SIG-M5 treated with dmso at 0.1 percent for 504 hours (cell line): ENCODE measurements at regions not wholly inside any gene's neighbourhood (a gene's known extent, or its start where the extent isn't known, plus 50 kb on each side); places are given as distances from the start of the nearest gene placed in this dataset.
"Not testable (repeated sequence)": the region's sequence is repeated elsewhere in the genome, so short reads cannot be mapped to it uniquely, and the experiment has no call there.

Source experiments
- DNase-seq: peaks from one replicate; lab custom pipeline; 2025; ENCODE audit not compliant: unreplicated experiment; lab: John Stamatoyannopoulos, UW

- DNase-seq = no peak
Measured at GRCh38 chr6:112971651-112972050, 624.5 kb downstream of the RFPL4B start.

GRCh38 chr6:112974931-112975330, 627.8 kb downstream of the RFPL4B start:
- not testable (repeated sequence) for DNase-seq

- DNase-seq = not testable (repeated sequence)
Measured at GRCh38 chr6:112976579-112976978, 629.4 kb downstream of the RFPL4B start.

- DNase-seq = no peak
Measured at GRCh38 chr6:112979830-112980229, 632.7 kb downstream of the RFPL4B start.

- DNase-seq = no peak
Measured at GRCh38 chr6:112980676-112981075, 633.5 kb downstream of the RFPL4B start.

- DNase-seq = no peak
Measured at GRCh38 chr6:112983713-112984261, 636.7 kb downstream of the RFPL4B start.

GRCh38 chr6:112984899-112985298, 637.8 kb downstream of the RFPL4B start:
- no peak for DNase-seq

- no peak for DNase-seq
Measured at GRCh38 chr6:112986321-112986720, 639.2 kb downstream of the RFPL4B start.

- no peak for DNase-seq
Measured at GRCh38 chr6:112988748-112989147, 641.6 kb downstream of the RFPL4B start.

GRCh38 chr6:112990971-112991370, 643.8 kb downstream of the RFPL4B start:
- no peak for DNase-seq

- DNase-seq = no peak
Measured at GRCh38 chr6:112991912-112992311, 644.8 kb downstream of the RFPL4B start.

- DNase-seq = no peak
Measured at GRCh38 chr6:112997421-112998085, 650.4 kb downstream of the RFPL4B start.

- DNase-seq = no peak
Measured at GRCh38 chr6:113004054-113004453, 656.9 kb downstream of the RFPL4B start.

GRCh38 chr6:113004470-113005270, 657.5 kb downstream of the RFPL4B start:
- DNase-seq = no peak

GRCh38 chr6:113006494-113006893, 659.4 kb downstream of the RFPL4B start:
- no peak for DNase-seq

GRCh38 chr6:113009682-113010081, 662.6 kb downstream of the RFPL4B start:
- no peak for DNase-seq

GRCh38 chr6:113010196-113010989, 663.3 kb downstream of the RFPL4B start:
- DNase-seq = no peak

- no peak for DNase-seq
Measured at GRCh38 chr6:113011389-113011788, 664.3 kb downstream of the RFPL4B start.

- no peak for DNase-seq
Measured at GRCh38 chr6:113011801-113012200, 664.7 kb downstream of the RFPL4B start.

- DNase-seq = no peak
Measured at GRCh38 chr6:113015249-113015648, 668.1 kb downstream of the RFPL4B start.

- no peak for DNase-seq
Measured at GRCh38 chr6:113017353-113017752, 670.2 kb downstream of the RFPL4B start.
